ENCODE measurements at regions not wholly inside any gene's neighbourhood (a gene's known extent, or its start where the extent isn't known, plus 50 kb on each side); places are given as distances from the start of the nearest gene placed in this dataset.

GRCh38 chr7:106524690-106525059 is 136.3 kb downstream of the CCDC71L start:
- DNase-seq (ENCODE audit: low spot score): no peak
- no peak for TF ChIP-seq CTCF (conservative IDR thresholded peaks at IDR 0.05; ENCODE audit: low read depth, low read length)
- TF ChIP-seq EZH2 (IDR thresholded peaks at IDR 0.05; ENCODE audit: borderline replicate concordance, low read depth, low read length, poor library complexity, severe bottlenecking): no peak
- CTCF ChIA-PET: no interaction called here
- BruUV-seq (replicated peaks): no TSS peak
- H3K27ac ChIP-seq (ENCODE audit: low read depth, low read length, poor library complexity, severe bottlenecking): no peak overlapping the region
- POLR2A ChIA-PET (ENCODE audit: low non-redundant PET): no interaction called here
- intact Hi-C loops (cut with micrococcal nuclease; ENCODE audit: unreplicated experiment): no loop called here
- H3K9me3 ChIP-seq (ENCODE audit: low read depth, low read length, poor library complexity, severe bottlenecking): no peaks in the 10 kb centered on the region
- H3K36me3 ChIP-seq (ENCODE audit: insufficient read depth, low read length, poor library complexity, severe bottlenecking): no peaks in the 10 kb centered on the region
- H3K4me1 ChIP-seq (ENCODE audit: insufficient read depth, low read length, poor library complexity, severe bottlenecking): no peaks in the 10 kb centered on the region
- no peaks in the 10 kb centered on the region for H3K27me3 ChIP-seq (replicated peaks; ENCODE audit: insufficient read depth, low read depth, low read length, poor library complexity)
- H3K4me3 ChIP-seq (ENCODE audit: low read depth, low read length, poor library complexity, severe bottlenecking): no peak overlapping the region

GRCh38 chr7:106523482-106523881 is 137.5 kb downstream of the CCDC71L start:
- no peak for TF ChIP-seq CTCF (conservative IDR thresholded peaks at IDR 0.05; ENCODE audit: low read depth, low read length)
- TF ChIP-seq EZH2 (IDR thresholded peaks at IDR 0.05; ENCODE audit: borderline replicate concordance, low read depth, low read length, poor library complexity, severe bottlenecking): no peak
- DNase-seq (ENCODE audit: low spot score): no peak
- no peaks in the 10 kb centered on the region for H3K36me3 ChIP-seq (ENCODE audit: insufficient read depth, low read length, poor library complexity, severe bottlenecking)
- no peaks in the 10 kb centered on the region for H3K9me3 ChIP-seq (ENCODE audit: low read depth, low read length, poor library complexity, severe bottlenecking)
- no peaks in the 10 kb centered on the region for H3K27me3 ChIP-seq (replicated peaks; ENCODE audit: insufficient read depth, low read depth, low read length, poor library complexity)
- no peaks in the 10 kb centered on the region for H3K4me1 ChIP-seq (ENCODE audit: insufficient read depth, low read length, poor library complexity, severe bottlenecking)
- intact Hi-C loops (cut with micrococcal nuclease; ENCODE audit: unreplicated experiment): no loop called here
- no TSS peak for BruUV-seq (replicated peaks)
- no peak overlapping the region for H3K4me3 ChIP-seq (ENCODE audit: low read depth, low read length, poor library complexity, severe bottlenecking)
- POLR2A ChIA-PET (ENCODE audit: low non-redundant PET): no interaction called here
- CTCF ChIA-PET: no interaction called here
- no peak overlapping the region for H3K27ac ChIP-seq (ENCODE audit: low read depth, low read length, poor library complexity, severe bottlenecking)

- intact Hi-C loops (cut with micrococcal nuclease; ENCODE audit: unreplicated experiment): no loop called here
- no peaks in the 10 kb centered on the region for H3K9me3 ChIP-seq (ENCODE audit: low read depth, low read length, poor library complexity, severe bottlenecking)
- H3K27ac ChIP-seq (ENCODE audit: low read depth, low read length, poor library complexity, severe bottlenecking): no peak overlapping the region
- no peak overlapping the region for H3K4me3 ChIP-seq (ENCODE audit: low read depth, low read length, poor library complexity, severe bottlenecking)
- ChIA-PET POLR2A (ENCODE audit: low non-redundant PET) (no interaction called here), CTCF (no interaction called here)
- no peak for DNase-seq (ENCODE audit: low spot score)
- no TSS peak for BruUV-seq (replicated peaks)
- TF ChIP-seq EZH2 (IDR thresholded peaks at IDR 0.05; ENCODE audit: borderline replicate concordance, low read depth, low read length, poor library complexity, severe bottlenecking) (no peak), CTCF (conservative IDR thresholded peaks at IDR 0.05; ENCODE audit: low read depth, low read length) (no peak)
- H3K27me3 ChIP-seq (replicated peaks; ENCODE audit: insufficient read depth, low read depth, low read length, poor library complexity): peaks cover 4% of the 10 kb centered on the region
- no peaks in the 10 kb centered on the region for H3K4me1 ChIP-seq (ENCODE audit: insufficient read depth, low read length, poor library complexity, severe bottlenecking)
- no peaks in the 10 kb centered on the region for H3K36me3 ChIP-seq (ENCODE audit: insufficient read depth, low read length, poor library complexity, severe bottlenecking)
These were observed 138.3 kb downstream of the CCDC71L start for GRCh38 chr7:106522696-106523095.

All from A673 (cell line).